SK-N-MC (cell line): ENCODE measurements at regions not wholly inside any gene's neighbourhood (a gene's known extent, or its start where the extent isn't known, plus 50 kb on each side); places are given as distances from the start of the nearest gene placed in this dataset.

ENCODE experiments used
- EZH2 ChIP-seq: fragments of 200-600 bp; sonication (generic); IDR thresholded peaks from one replicate; pipeline ENCODE4 v1.6.1; 2017; ENCODE audit warnings: antibody characterized with exemption
- POLR2AphosphoS5 ChIP-seq: IDR thresholded peaks from 2 replicates; pipeline ENCODE4 v1.6.1; 2012; ENCODE audit warnings: mild to moderate bottlenecking, low read depth, low read length, borderline replicate concordance

DNA sequence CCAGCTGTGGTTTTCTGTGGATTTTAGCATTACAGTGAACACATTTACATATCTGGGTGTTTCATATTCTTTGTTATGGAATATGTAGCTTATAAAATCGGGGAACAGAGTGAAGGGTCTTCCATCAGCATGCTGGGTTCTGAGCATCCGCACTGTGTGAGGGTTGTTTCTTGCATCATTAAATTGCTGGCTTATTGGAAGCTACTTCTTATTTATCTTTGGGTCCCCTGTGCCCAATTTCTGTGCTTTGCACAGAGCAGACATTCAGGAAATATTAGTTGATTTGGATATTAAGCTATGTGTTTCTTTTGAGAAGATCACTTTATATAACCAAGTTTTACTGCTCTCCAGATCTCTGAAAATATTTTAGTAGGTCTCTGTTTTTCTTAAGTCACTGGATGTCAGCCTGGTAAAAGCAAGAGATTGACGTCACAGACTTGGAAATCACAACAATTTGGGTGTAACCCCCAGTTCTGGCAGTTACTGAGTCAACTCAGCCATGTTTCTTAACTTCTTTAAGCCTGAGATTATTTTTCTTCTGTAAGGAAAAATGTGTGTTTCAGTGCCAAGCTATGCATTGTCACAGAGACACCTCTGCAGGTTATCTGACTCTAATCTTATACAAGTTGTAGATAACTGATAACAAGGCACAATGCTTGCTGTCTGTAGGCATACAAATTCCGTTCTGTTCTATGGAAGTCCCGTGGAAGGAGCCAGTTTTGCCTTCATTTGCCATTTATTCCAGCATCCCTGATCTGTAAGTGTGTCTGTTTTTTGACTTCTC is 258.3 kb upstream of the KAZN start:
- TF ChIP-seq POLR2AphosphoS5 (no peak), EZH2 (no peak)
